Activated CD8-positive, alpha-beta T cell treated with anti-CD3 and anti-CD28 coated beads, Interleukin-2, amount 10 ng/mL, durations not matched to agents 7 days and 5 days (primary cell): ENCODE measurements at regions not wholly inside any gene's neighbourhood (a gene's known extent, or its start where the extent isn't known, plus 50 kb on each side); places are given as distances from the start of the nearest gene placed in this dataset.

ENCODE experiments used
- ATAC-seq: fragments of 150-1000 bp; cut with Tn5 transposase; one replicate; pipeline ENCODE4 v1.10.0; 2021; ENCODE audit warnings: moderate library complexity
- CTCF ChIA-PET: fragments of 350-600 bp; sonication (Branson Sonifier 250); formaldehyde crosslinking; loops from one replicate; lab custom pipeline; 2021; ENCODE audit warnings: antibody characterized with exemption; lab: Charles Lee
- POLR2A ChIA-PET: fragments of 350-600 bp; sonication (Branson Sonifier 250); formaldehyde crosslinking; loops from one replicate; lab custom pipeline; 2021; ENCODE audit warnings: antibody characterized with exemption; lab: Charles Lee
- DNase-seq: peaks from one replicate; pipeline ENCODE4 v3.0.0-alpha.2; 2020
- H3K27ac Mint-ChIP-seq: one replicate; pipeline ENCODE4 v1.8.0; 2021; ENCODE audit warnings: mild to moderate bottlenecking, mixed read lengths
- H3K27me3 Mint-ChIP-seq: one replicate; pipeline ENCODE4 v1.8.0; 2021; ENCODE audit warnings: low read depth, mixed read lengths
- H3K36me3 Mint-ChIP-seq: one replicate; pipeline ENCODE4 v1.8.0; 2021; ENCODE audit warnings: low read depth, mixed read lengths
- H3K4me1 Mint-ChIP-seq: one replicate; pipeline ENCODE4 v1.8.0; 2021; ENCODE audit warnings: low read depth, mixed read lengths
- H3K4me3 Mint-ChIP-seq: one replicate; pipeline ENCODE4 v1.8.0; 2021; ENCODE audit warnings: mild to moderate bottlenecking, mixed read lengths
- H3K9me3 Mint-ChIP-seq: one replicate; pipeline ENCODE4 v1.8.0; 2022; ENCODE audit warnings: mixed read lengths; ENCODE audit not compliant: insufficient read depth

DNA sequence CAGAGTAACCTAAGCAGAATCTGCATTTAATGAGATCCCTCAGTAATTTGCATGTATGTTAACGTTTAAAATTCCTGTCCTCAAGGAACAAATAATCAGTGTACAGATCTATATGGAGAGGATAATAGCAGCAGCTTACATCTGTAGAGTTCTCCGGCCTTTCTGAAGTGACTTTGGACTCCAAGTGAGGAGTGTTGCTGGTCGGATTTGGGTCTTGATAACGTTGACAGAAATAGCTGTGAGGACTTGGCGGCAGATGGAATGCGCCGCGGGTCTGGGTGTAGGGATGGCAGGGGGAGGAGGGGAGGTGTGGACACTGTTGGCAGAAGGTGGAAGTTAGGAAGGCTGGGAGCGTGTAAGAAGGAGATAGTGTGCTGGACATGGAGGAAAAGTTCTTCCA, 170.9 kb upstream of the GATA6 start:
- ATAC-seq = no peak

DNA sequence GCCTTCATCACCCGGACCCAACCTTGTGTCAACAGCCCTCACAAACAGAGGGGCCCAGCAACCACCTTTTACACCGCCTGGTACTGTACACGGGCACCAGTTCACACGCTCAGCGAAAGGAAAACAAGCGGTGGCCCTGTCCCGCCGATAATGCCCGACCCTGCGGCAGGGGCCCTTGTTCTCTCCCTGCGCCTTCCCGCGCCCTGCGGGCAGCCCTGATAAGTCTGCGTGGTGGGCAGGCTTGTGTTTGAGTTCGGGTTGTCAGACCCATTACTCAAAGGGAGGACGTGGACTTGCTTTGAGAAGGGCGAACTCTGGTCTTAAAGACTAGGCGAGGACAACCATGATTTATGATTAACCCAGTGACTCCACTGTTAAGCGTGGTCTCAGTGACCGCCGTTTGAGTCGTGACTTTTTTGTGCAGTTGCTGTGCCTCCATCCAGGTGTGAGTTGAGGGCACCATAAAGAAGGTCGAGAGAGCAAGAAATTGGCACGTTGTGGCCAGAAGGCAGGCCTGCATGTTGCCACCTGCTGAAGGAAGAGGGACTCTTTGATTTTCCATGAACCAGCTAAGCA, 167.4 kb upstream of the GATA6 start:
- no peaks in the 10 kb centered on the region for H3K27me3 Mint-ChIP-seq
- ChIA-PET CTCF (no interaction called here), POLR2A (no interaction called here)
- DNase-seq = no peak
- H3K9me3 Mint-ChIP-seq = no peaks in the 10 kb centered on the region
- no peaks in the 10 kb centered on the region for H3K36me3 Mint-ChIP-seq
- H3K4me3 Mint-ChIP-seq = no peak overlapping the region
- H3K4me1 Mint-ChIP-seq = peaks cover 2% of the 10 kb centered on the region
- ATAC-seq = no peak
- H3K27ac Mint-ChIP-seq = no peak overlapping the region

More for the DNA sequence above, 170.9 kb upstream of the GATA6 start:
- ChIA-PET POLR2A (no interaction called here), CTCF (interaction anchor here (1.0 to 1.2 kb wide), 2 partner anchors 12 to 570 kb away, joined by 3 read pairs; no protein-coding TSS in a partner anchor)
- Mint-ChIP-seq H3K27me3 (no peaks in the 10 kb centered on the region), H3K9me3 (no peaks in the 10 kb centered on the region), H3K36me3 (no peaks in the 10 kb centered on the region), H3K27ac (no peak overlapping the region), H3K4me1 (peaks cover 2% of the 10 kb centered on the region), H3K4me3 (no peak overlapping the region)
- DNase-seq = no peak

DNA sequence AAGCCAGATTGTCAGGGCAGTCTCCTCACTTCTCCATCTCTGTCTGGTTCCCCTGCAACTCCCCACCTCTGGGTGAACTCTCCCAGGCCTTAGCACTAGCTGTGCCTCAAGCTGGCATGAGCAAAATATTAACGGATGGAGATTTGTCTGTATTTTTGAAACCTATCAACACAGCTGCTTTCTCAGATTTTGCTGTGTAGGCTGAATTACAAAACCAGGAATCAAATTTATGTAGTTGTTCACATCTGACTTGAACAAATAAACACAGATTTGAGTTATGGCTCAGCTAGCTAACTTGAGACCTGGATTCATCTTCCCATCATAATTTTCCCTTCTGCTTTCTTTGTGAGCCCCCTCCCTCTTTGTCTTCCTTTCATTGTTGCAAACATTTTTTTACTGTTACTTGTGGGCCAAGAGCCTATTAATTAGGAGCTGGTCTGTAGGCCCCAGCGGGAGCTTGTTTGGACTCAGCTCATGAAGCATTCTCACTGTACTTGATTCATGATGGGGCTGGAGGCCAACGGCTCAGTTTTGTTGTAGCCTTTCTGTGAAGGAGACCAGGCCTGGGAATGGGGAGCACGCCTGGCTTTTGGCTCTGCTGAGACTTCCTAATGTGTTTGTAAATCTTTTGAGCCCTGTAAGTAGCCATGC, 164.1 kb upstream of the GATA6 start:
- H3K36me3 Mint-ChIP-seq = no peaks in the 10 kb centered on the region
- ChIA-PET POLR2A (no interaction called here), CTCF (no interaction called here)
- no peak overlapping the region for H3K4me3 Mint-ChIP-seq
- no peaks in the 10 kb centered on the region for H3K4me1 Mint-ChIP-seq
- H3K27me3 Mint-ChIP-seq = no peaks in the 10 kb centered on the region
- no peak for DNase-seq
- ATAC-seq = no peak
- no peak overlapping the region for H3K27ac Mint-ChIP-seq
- peaks cover 5% of the 10 kb centered on the region for H3K9me3 Mint-ChIP-seq

DNA sequence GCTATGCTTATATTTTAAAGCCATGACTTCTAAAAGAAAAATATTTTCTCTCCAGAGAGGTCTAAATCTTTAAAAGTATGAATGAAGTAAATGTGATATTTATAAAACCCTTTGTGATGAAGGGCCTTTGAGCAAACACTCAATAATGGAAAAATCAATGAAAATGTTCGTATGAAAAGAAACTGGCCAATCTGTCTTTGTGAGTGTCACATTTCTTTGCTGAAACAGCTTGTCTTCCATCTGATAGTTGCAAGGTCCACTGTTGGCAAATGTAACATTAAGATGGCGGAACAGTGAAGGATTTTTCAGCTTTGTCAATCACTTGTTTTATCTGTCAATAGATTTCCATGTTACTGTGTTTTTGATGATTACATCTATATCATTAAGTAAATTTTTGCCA, 162.9 kb upstream of the GATA6 start:
- ChIA-PET CTCF (no interaction called here), POLR2A (no interaction called here)
- Mint-ChIP-seq H3K27ac (no peak overlapping the region), H3K36me3 (no peaks in the 10 kb centered on the region), H3K4me1 (no peaks in the 10 kb centered on the region), H3K9me3 (peaks cover 5% of the 10 kb centered on the region), H3K4me3 (no peak overlapping the region), H3K27me3 (no peaks in the 10 kb centered on the region)
- ATAC-seq (no peak), DNase-seq (no peak)

DNA sequence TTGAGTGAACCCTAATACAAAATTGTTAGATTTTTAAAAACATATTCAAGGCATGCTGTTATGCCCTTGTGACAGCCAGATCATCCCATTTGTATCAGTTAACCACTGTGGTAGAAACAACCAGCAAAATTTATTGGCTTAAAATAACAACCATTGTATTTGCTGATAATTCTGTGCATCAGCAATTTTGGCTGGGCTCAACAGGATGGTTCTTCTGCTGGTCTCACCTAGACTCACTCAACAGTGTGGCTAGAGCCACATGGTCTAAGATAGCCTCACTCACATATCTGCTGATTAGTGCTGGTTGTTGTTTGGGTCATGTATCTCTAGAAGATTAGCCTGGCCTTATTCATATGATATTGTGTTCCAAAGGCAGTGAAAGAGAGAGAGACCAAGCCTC, 160.1 kb upstream of the GATA6 start:
- Mint-ChIP-seq H3K9me3 (peaks cover 8% of the 10 kb centered on the region), H3K4me3 (no peak overlapping the region), H3K27me3 (no peaks in the 10 kb centered on the region), H3K4me1 (no peaks in the 10 kb centered on the region), H3K36me3 (no peaks in the 10 kb centered on the region), H3K27ac (no peak overlapping the region)
- no peak for ATAC-seq
- DNase-seq = no peak
- POLR2A ChIA-PET = no interaction called here
- CTCF ChIA-PET = interaction anchor here (1.1 kb wide), 1 partner anchor 10 kb away, joined by 3 read pairs; no protein-coding TSS in a partner anchor

DNA sequence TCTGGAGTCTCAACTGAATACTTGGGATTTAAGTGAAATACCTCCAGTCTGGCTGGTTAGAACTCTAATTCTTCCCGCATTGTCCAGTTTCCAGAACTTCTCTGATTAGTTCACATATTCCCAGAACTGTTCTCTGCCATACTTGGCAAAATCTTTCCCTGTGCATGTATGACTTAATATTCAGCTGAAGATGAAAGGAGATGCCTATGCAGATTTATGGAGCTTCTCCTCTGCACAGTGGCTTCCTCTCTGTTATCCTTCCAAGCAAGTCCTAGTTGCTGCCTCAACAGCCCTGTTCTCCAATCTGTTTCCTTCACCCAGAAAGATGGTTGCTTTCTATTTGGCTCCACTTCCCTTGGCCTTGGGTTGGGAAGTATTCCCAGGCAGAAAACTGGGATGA, 155.4 kb upstream of the GATA6 start:
- CTCF ChIA-PET = no interaction called here
- no peak for ATAC-seq
- peaks cover 7% of the 10 kb centered on the region for H3K9me3 Mint-ChIP-seq

DNA sequence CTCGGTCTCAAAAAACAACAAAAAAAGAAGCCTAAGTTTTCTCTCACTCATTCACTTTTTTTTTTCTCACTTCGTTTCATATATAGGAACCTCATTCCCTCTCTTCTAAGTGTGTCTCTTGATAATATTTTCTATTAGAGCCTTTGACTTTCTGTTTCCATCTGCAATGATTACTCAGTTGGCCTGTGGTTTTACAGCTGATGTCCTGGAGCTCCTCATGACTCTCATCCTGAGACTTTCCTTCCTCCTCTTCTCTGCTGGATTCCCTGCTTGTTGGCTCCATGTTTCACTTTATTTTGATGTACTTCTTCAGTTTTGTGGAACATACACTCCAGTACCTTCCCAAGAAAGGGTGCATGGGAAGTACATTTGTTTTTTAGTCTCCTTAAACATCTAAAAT, 154.2 kb upstream of the GATA6 start:
- peaks cover 3% of the 10 kb centered on the region for H3K9me3 Mint-ChIP-seq
- ChIA-PET CTCF (no interaction called here), POLR2A (no interaction called here)
- H3K4me1 Mint-ChIP-seq = no peaks in the 10 kb centered on the region
- no peaks in the 10 kb centered on the region for H3K27me3 Mint-ChIP-seq
- ATAC-seq (no peak), DNase-seq (no peak)
- no peak overlapping the region for H3K4me3 Mint-ChIP-seq
- H3K36me3 Mint-ChIP-seq = no peaks in the 10 kb centered on the region
- no peak overlapping the region for H3K27ac Mint-ChIP-seq

More for the DNA sequence above, 155.4 kb upstream of the GATA6 start:
- H3K4me3 Mint-ChIP-seq = no peak overlapping the region
- no peaks in the 10 kb centered on the region for H3K36me3 Mint-ChIP-seq
- DNase-seq = no peak
- POLR2A ChIA-PET = no interaction called here
- no peaks in the 10 kb centered on the region for H3K27me3 Mint-ChIP-seq
- no peak overlapping the region for H3K27ac Mint-ChIP-seq
- H3K4me1 Mint-ChIP-seq = no peaks in the 10 kb centered on the region

DNA sequence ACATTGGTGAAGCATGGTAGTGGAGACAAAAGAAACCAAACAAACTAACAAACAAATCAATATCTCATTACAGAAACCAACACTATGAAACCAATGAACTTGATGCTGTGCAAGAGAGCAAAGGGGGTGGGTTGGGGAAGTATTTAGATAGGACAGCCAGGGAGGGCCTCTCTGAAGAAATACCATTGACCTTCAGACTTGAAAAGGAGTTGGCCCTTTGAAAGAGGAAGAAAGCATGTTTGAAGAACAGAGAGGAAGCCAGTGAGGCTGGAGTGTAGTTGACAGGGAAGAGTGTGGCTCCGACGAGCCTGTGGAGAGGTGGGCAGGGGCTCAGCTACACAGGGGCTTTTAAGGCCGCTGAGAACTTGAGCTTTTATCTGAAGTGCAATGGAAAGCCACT, 151.0 kb upstream of the GATA6 start:
- Mint-ChIP-seq H3K4me3 (no peak overlapping the region), H3K27ac (no peak overlapping the region), H3K9me3 (peaks cover 3% of the 10 kb centered on the region), H3K36me3 (no peaks in the 10 kb centered on the region), H3K27me3 (no peaks in the 10 kb centered on the region), H3K4me1 (no peaks in the 10 kb centered on the region)
- ChIA-PET CTCF (no interaction called here), POLR2A (no interaction called here)
- DNase-seq (no peak), ATAC-seq (no peak)

DNA sequence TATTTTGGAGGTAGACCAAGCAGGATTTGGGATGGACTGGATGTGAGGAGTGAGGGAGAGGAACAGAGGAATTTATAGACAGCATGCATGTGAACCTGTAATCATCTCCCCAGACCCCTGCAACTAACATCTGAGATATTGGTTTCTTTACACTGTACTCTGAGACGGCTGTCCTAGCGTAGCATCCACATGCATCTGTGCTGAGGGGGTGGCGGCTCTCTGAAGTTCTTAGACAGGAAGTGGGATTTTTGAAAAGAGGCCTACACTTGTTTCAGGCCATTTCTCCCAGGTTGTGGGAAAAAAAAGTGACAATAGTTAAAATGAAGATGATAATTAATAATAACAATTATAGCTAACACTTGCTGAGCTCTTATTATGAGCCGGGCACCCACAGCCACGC, 150.2 kb upstream of the GATA6 start:
- no peak overlapping the region for H3K27ac Mint-ChIP-seq
- H3K36me3 Mint-ChIP-seq = no peaks in the 10 kb centered on the region
- DNase-seq = no peak
- no peak overlapping the region for H3K4me3 Mint-ChIP-seq
- POLR2A ChIA-PET = no interaction called here
- CTCF ChIA-PET = no interaction called here
- ATAC-seq = no peak
- H3K27me3 Mint-ChIP-seq = no peaks in the 10 kb centered on the region
- no peaks in the 10 kb centered on the region for H3K9me3 Mint-ChIP-seq
- no peaks in the 10 kb centered on the region for H3K4me1 Mint-ChIP-seq

DNA sequence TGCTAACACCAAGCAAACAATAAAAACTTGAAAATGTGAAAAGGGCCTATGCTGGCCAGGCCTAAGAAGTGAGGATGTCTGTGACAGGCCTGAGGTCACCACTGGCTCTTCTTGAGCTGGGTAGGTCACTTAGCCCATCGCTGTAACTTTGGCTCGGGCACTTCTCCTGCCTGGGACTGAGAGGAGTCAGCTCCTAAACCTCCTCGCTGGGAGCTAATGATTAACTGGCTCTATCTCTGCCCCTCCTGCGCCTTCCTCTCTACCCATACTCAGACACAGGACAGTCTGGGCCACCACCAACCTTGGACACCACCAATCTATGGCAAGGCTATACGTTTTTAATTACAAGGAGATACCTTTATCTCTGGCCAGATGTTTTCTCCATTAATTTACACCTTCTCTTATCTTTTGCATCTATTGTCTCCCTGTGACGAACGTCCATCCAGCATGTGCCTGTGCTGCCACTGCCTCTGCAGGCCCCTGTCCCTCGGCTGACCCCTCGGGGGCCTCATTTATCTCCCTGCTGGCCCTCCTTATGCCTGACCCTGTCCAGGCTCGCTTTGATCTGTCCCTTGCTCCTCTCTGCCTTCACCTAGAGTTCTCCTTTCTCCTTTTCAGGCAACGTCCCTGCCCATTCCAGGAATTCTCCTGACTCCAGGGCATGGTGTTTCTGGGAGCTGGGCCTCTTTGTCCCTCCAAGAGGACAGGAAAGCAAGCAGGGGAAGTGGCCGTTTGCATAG, 149.1 kb upstream of the GATA6 start:
- H3K9me3 Mint-ChIP-seq = no peaks in the 10 kb centered on the region
- no peak overlapping the region for H3K4me3 Mint-ChIP-seq
- ChIA-PET CTCF (no interaction called here), POLR2A (no interaction called here)
- no peaks in the 10 kb centered on the region for H3K36me3 Mint-ChIP-seq
- no peak for ATAC-seq
- DNase-seq = no peak
- H3K4me1 Mint-ChIP-seq = no peaks in the 10 kb centered on the region
- no peak overlapping the region for H3K27ac Mint-ChIP-seq
- H3K27me3 Mint-ChIP-seq = no peaks in the 10 kb centered on the region

DNA sequence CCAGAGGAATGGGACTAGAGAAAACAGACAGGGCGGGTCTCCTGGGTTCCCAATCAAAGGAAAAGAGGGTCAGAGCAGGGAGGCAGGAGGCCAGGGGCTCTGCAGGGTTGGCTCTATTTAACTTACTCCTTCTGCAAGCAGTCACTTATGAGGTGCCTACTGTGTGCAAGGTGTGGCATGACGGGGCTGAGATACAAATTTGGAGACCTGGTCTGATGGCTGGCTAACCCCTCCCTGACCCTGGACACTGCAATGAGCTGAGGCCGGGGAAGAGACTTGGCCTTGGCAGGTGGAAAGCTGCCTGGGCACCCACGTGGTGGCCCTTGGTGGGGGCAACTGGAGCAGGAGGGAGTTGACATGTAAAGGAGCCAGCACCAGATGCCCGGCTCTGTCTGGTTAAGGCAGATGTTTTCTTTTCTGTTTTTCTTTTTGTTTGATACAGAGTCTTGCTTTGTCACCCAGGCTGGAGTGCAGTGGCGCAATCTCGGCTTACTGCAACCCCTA, 148.5 kb upstream of the GATA6 start:
- POLR2A ChIA-PET = no interaction called here
- DNase-seq = no peak
- CTCF ChIA-PET = no interaction called here
- Mint-ChIP-seq H3K36me3 (no peaks in the 10 kb centered on the region), H3K4me3 (no peak overlapping the region), H3K4me1 (no peaks in the 10 kb centered on the region), H3K9me3 (no peaks in the 10 kb centered on the region), H3K27ac (no peak overlapping the region), H3K27me3 (no peaks in the 10 kb centered on the region)
- ATAC-seq = no peak

DNA sequence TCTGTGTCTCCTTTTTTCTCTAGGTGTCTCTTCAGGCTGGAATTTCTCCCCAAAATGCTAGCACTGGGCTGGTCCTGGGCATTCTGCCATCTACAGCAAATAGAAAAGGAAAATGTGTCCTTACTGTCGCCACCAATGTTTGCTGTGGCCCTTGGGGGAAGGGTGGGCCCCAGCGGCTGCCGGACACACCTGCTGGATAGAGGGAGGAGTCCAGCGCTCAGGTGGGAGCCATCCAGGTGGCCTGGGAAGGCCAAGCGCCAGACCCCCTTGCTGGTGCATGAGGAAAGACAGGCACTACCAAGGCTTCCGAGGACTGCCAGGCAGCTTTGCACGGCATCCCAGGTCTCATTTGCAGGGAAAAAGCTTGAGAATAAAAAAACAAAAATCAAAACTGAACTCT, 147.7 kb upstream of the GATA6 start:
- Mint-ChIP-seq H3K9me3 (no peaks in the 10 kb centered on the region), H3K36me3 (no peaks in the 10 kb centered on the region), H3K27ac (no peak overlapping the region), H3K27me3 (no peaks in the 10 kb centered on the region), H3K4me3 (no peak overlapping the region), H3K4me1 (no peaks in the 10 kb centered on the region)
- no peak for ATAC-seq
- no peak for DNase-seq
- ChIA-PET CTCF (no interaction called here), POLR2A (no interaction called here)
